ENCODE measurements at regions not wholly inside any gene's neighbourhood (a gene's known extent, or its start where the extent isn't known, plus 50 kb on each side); places are given as distances from the start of the nearest gene placed in this dataset.
"Not testable (repeated sequence)": the region's sequence is repeated elsewhere in the genome, so short reads cannot be mapped to it uniquely, and the experiment has no call there.

GRCh38 chr6:180091-180694, 112.1 kb upstream of the DUSP22 start:
- DNase-seq = not testable (repeated sequence)

- no peak for DNase-seq
These were observed 111.1 kb upstream of the DUSP22 start for GRCh38 chr6:181049-181654.

GRCh38 chr6:183668-184067, 108.6 kb upstream of the DUSP22 start:
- DNase-seq = no peak

- DNase-seq = no peak
These were observed 108.1 kb upstream of the DUSP22 start for GRCh38 chr6:184161-184700.

- DNase-seq = no peak
These were observed 105.8 kb upstream of the DUSP22 start for GRCh38 chr6:186340-186965.

GRCh38 chr6:187210-187861, 105.0 kb upstream of the DUSP22 start:
- DNase-seq = no peak

- DNase-seq = peak; percentile 53
These were observed 103.2 kb upstream of the DUSP22 start for GRCh38 chr6:188821-189655.

GRCh38 chr6:189676-190075, 102.6 kb upstream of the DUSP22 start:
- no peak for DNase-seq

GRCh38 chr6:190596-191395, 101.5 kb upstream of the DUSP22 start:
- DNase-seq = no peak

GRCh38 chr6:191487-192312, 100.6 kb upstream of the DUSP22 start:
- no peak for DNase-seq

- no peak for DNase-seq
These were observed 100.0 kb upstream of the DUSP22 start for GRCh38 chr6:192313-192664.

GRCh38 chr6:193180-193579, 99.1 kb upstream of the DUSP22 start:
- no peak for DNase-seq

GRCh38 chr6:193773-194310, 98.4 kb upstream of the DUSP22 start:
- DNase-seq = no peak

- no peak for DNase-seq
These were observed 96.4 kb upstream of the DUSP22 start for GRCh38 chr6:195861-196360.

- DNase-seq = no peak
These were observed 95.7 kb upstream of the DUSP22 start for GRCh38 chr6:196543-196942.

- DNase-seq = no peak
These were observed 88.6 kb upstream of the DUSP22 start for GRCh38 chr6:203661-204060.

- no peak for DNase-seq
These were observed 86.0 kb upstream of the DUSP22 start for GRCh38 chr6:206264-206663.

- DNase-seq = no peak
These were observed 83.9 kb upstream of the DUSP22 start for GRCh38 chr6:208364-208763.

- no peak for DNase-seq
These were observed 83.3 kb upstream of the DUSP22 start for GRCh38 chr6:208938-209337.

GRCh38 chr6:209432-210103, 82.7 kb upstream of the DUSP22 start:
- DNase-seq = no peak
